NOMO-1 (cell line): ENCODE measurements at regions not wholly inside any gene's neighbourhood (a gene's known extent, or its start where the extent isn't known, plus 50 kb on each side); places are given as distances from the start of the nearest gene placed in this dataset.
"Not testable (repeated sequence)": the region's sequence is repeated elsewhere in the genome, so short reads cannot be mapped to it uniquely, and the experiment has no call there.

Source experiments
- DNase-seq, 2 experiments: peaks; one replicate each; lab custom pipeline; 2025; ENCODE audit not compliant: unreplicated experiment in 2 of 2; lab: John Stamatoyannopoulos, UW

GRCh38 chr3:30479737-30480136 lies 126.7 kb upstream of the TGFBR2 start:
- DNase-seq: not testable (repeated sequence)

GRCh38 chr3:30480156-30480555 lies 126.2 kb upstream of the TGFBR2 start:
- not testable (repeated sequence) for DNase-seq

DNA sequence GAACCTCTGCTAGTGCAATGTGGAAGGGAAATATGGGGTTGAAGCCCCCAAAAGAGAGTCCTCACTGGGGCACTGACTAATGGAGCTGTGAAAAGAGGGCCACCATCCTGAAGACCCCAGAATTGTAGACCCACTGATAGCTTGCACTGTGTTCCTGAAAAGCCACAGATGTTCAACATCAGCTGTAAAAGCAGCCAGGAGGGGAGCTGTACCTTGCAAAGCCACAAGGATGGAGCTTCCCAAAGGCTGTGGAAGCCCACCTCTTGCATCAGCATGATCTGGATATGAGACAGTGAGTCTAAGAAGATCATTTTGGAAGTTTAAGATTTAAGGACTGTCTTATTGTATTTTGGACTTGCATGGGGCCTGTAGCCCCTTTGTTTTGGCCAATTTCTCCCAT lies 125.8 kb upstream of the TGFBR2 start:
- DNase-seq: no peak

- DNase-seq: no peak
These were observed 125.2 kb upstream of the TGFBR2 start for GRCh38 chr3:30481241-30481640.

DNA sequence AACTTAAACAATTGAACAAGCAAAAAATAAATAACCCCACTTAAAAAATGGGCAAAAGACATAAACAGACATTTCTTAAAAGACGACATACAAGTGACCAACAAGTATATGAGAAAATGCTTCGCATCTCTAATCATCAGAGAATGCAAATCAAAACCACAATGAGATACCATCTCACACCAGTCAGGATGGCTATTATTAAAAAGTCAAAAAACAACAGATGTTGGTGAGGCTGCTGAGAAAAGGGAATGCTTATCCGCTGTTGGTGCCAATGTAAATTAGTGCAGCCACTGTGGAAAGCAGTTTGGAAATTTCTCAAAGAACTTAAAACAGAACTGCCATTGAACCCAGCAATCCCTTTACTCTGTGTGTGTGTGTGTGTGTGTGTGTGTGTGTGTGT lies 122.2 kb upstream of the TGFBR2 start:
- DNase-seq: not testable (repeated sequence)

GRCh38 chr3:30486368-30486767 lies 120.0 kb upstream of the TGFBR2 start:
- DNase-seq: no peak

- DNase-seq: no peak
These were observed 118.2 kb upstream of the TGFBR2 start for GRCh38 chr3:30488070-30488756.

GRCh38 chr3:30492322-30493192 lies 113.8 kb upstream of the TGFBR2 start:
- peak in 1 of 2 experiments; percentile 4 for DNase-seq

DNA sequence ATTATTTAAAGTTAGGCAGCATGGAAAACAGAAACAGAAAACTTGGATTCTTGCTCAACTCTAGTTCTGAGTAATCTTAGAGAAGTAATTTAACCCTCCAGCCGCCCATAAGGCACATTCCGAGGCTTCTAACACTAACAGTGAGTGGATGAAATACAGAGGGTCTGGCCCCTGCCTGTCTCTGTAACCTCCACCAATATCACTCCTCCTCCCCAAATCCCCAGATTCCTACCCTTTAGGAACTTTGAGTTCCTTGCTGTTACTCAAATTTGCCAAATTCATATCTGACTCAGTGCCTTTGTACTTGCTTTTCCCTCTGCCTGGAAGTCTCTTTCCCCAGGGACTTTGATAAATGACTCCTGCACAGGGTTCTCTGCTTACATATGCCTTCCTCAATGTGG lies 112.5 kb upstream of the TGFBR2 start:
- peak in 1 of 2 experiments; percentile 2 for DNase-seq

DNA sequence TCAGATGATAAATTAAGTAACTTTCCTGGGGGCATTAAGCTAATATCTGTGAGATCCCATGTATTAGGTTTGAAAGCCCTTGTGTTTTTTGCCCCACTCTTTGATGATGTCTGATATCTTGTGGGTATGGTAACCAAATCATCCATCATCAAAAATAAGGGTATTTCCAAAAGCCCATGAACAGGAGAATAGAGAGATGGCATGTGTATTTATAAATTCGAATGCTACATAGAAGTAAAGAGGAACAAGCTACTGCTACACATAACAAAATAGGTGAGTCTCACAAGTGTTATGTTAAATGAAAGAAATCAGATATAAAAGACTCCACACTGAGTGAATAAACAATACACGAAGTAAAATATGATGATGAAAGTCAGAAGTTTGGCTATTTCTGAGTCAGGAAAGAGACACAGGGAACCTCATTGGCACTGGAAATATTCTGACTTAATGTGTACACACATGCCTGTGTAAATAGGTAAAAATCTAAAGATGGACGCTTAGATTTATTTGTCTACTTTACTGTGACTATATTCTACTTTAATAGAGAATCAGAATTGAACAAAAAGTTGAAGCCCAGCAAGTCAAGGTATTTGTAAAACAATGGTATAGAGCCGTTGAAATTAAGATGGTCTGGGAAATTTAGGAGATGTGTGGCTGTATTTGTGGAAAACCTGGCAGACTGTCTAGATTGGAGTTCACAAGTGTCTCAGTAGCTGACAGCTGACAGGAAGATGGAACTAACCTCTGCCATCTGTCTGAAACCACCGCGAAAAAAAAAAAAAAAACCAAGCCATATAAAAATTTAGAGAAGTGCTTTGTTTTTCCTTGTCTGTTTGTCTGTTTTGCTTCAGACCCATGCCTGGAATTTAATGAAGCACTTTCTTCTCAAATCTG lies 111.0 kb upstream of the TGFBR2 start:
- peak in 1 of 2 experiments; percentile 18 for DNase-seq

DNA sequence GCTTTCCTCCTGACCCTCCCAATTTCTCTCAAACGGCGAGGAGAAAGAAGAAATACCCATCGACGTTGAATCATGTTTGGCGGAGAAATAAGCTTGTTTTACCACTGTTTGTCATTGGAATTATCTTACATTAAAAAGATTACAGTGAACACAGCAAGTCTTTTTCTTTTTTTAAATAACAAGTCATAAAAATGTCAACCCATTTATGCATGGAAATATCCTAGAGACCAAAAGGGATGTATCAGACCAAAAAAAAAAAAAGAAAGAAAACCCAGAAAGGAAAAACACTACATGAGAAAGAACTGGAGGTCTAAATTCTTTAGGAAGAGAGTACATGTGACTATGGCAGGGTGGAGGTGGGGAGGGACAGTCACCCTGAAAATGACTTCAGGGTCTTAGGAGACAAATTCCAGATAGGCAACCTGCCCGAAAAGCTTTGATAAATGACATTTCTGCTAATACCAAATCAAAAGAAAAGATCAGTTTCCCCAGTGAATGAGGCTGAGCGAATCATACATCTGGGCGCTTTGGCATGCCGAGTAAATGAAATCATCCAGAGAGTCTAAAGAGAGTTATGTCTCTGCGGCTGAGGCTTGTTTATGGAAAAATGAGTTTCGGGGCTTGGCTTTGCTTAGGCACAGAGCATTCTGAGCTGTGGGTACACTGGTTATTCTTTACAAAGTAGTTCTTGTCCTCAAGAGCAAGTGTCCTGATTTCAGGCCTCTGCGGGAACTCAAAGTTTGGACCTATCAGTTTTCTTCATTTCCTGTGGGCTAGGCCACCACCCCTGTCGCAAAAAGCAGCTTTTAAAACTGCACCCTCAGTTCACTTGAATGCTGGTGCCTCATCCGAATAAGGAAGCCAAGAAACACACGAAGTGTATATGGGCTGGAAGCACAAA lies 110.1 kb upstream of the TGFBR2 start:
- DNase-seq: peak in 1 of 2 experiments; percentile 7

- no peak for DNase-seq
These were observed 107.8 kb upstream of the TGFBR2 start for GRCh38 chr3:30498587-30498967.

DNA sequence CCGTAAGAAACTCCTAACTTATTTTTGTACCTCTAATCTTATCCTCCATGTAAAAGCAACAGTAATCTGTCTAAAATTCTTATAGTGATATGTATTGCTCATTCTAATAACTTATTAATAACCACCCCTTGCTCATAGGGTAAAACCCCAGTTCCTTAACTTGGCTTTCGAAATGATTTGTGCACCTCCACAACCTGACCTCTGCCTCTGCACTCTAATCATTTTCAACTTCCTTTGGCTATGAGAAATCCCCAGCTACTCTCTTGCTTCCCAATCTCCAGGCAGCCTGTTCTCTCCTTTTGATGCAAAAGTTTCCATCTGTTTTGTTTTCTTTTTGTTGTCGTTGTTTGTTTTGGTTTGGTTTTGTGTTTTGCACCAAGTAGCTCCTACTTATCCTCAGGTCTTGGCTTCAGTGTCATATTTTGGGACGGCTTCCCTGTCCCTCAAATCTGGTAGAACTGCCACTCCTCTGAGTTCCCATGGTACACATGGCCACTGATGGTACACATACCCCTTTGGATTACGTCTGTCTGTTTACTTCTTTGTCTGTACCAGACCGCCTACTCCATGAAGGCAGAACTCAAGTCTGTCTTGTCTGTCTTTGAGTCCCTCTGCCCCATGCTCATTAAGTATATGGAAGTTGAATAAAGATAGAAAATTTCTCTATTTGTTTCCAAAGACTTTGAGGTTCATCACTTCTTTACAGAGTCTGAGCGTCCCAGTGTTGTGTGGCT lies 105.6 kb upstream of the TGFBR2 start:
- no peak for DNase-seq

GRCh38 chr3:30501526-30501925 lies 104.9 kb upstream of the TGFBR2 start:
- DNase-seq: no peak

GRCh38 chr3:30502051-30502741 lies 104.2 kb upstream of the TGFBR2 start:
- no peak for DNase-seq

- DNase-seq: no peak
These were observed 103.7 kb upstream of the TGFBR2 start for GRCh38 chr3:30502742-30503073.

DNA sequence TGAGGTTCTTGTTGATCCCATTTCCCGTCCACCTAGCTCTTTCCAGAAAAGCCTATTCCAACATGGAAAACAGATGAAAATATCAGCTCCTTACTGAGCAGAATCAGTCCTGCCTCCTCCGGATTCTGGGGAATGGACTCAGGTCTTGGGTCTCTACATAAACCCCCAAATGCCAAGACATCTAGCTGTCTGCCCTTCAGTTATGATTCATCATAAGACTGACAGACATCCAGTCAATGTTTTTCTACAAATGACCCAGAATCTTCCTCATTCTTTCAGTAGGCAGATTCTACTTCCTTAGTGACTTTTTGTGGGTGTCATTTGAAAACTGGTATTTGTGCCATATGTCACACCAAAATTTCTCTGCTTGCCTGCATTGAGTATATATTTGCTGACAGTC lies 103.0 kb upstream of the TGFBR2 start:
- DNase-seq: no peak

DNA sequence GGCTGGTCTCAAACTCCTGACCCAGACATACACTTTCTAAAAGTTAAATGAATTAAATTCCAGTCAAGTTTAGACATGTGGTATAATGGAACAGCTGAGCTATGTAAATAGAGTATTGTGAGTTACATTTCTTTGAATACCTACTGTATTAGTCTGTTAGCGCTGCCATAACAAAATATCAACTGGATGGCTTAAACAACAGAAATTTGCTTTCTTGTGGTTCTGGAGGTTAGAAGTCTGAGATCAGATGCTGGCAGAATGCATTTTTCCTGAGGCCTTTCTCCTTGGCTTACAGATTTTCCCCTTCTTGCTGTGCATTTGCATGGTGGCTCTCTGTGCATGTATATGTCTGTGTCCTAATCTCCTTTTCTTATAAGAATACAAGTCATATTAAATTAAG lies 101.5 kb upstream of the TGFBR2 start:
- DNase-seq: no peak
